ENCODE measurements at regions not wholly inside any gene's neighbourhood (a gene's known extent, or its start where the extent isn't known, plus 50 kb on each side); places are given as distances from the start of the nearest gene placed in this dataset.

DNA sequence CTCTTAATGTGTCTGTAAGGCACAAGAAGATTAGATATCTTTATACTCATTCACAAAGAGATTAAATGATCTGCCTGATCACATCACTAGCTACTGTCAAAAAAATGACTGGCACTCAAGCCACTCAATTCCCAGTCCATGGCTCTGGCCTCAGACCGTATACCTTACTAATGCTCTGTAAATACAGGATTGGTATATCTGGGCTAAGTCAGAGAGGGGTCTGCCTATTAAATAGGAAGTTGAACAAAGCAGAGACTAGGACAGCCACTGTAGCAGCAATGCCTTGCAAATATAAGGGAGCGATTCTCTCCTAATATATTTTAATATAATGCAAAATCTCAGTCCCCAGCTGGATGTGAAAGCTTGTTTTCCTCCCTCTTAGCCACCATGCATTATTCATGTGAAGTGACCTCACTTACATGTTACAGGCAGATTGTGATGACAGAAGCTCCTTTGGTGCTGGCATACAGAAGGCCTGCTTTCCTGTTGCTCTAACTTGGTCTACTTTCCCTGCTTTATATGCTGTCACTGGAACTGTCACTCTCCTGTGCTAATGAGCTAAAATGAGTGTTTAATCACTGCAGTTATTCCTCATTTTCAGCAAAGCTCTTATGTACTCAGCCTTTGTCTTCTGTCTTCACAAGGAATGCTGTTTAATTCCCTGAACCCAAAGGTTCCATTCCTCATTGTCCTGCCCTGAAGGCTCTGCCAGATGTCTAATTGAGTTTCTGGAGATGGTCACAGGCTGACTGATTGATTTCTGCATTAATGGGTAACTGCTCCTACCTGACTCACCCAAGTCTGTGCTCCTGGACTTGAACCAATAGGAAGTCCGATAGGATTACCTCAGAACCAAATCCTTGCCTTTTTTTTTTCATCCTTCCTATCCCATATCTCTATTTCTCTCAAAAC lies 578.2 kb downstream of the KLHL13 start (continued):
- TF ChIP-seq, protein P1, sequence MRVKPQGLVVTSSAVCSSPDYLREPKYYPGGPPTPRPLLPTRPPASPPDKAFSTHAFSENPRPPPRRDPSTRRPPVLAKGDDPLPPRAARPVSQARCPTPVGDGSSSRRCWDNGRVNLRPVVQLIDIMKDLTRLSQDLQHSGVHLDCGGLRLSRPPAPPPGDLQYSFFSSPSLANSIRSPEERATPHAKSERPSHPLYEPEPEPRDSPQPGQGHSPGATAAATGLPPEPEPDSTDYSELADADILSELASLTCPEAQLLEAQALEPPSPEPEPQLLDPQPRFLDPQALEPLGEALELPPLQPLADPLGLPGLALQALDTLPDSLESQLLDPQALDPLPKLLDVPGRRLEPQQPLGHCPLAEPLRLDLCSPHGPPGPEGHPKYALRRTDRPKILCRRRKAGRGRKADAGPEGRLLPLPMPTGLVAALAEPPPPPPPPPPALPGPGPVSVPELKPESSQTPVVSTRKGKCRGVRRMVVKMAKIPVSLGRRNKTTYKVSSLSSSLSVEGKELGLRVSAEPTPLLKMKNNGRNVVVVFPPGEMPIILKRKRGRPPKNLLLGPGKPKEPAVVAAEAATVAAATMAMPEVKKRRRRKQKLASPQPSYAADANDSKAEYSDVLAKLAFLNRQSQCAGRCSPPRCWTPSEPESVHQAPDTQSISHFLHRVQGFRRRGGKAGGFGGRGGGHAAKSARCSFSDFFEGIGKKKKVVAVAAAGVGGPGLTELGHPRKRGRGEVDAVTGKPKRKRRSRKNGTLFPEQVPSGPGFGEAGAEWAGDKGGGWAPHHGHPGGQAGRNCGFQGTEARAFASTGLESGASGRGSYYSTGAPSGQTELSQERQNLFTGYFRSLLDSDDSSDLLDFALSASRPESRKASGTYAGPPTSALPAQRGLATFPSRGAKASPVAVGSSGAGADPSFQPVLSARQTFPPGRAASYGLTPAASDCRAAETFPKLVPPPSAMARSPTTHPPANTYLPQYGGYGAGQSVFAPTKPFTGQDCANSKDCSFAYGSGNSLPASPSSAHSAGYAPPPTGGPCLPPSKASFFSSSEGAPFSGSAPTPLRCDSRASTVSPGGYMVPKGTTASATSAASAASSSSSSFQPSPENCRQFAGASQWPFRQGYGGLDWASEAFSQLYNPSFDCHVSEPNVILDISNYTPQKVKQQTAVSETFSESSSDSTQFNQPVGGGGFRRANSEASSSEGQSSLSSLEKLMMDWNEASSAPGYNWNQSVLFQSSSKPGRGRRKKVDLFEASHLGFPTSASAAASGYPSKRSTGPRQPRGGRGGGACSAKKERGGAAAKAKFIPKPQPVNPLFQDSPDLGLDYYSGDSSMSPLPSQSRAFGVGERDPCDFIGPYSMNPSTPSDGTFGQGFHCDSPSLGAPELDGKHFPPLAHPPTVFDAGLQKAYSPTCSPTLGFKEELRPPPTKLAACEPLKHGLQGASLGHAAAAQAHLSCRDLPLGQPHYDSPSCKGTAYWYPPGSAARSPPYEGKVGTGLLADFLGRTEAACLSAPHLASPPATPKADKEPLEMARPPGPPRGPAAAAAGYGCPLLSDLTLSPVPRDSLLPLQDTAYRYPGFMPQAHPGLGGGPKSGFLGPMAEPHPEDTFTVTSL (CRISPR knock-in tag; IDR thresholded peaks at IDR 0.05; ENCODE audit: borderline replicate concordance): no peak
- TF ChIP-seq GZF1 (CRISPR knock-in tag; IDR thresholded peaks at IDR 0.05) (no peak), ZNF333 (CRISPR knock-in tag; IDR thresholded peaks at IDR 0.05; ENCODE audit: borderline replicate concordance) (no peak), HOXA9 (CRISPR knock-in tag; IDR thresholded peaks at IDR 0.05; ENCODE audit: borderline replicate concordance) (no peak), SMARCE1 (IDR thresholded peaks at IDR 0.05; ENCODE audit: borderline replicate concordance) (no peak), ZNF234 (CRISPR knock-in tag; conservative IDR thresholded peaks at IDR 0.05) (no peak), HNF1B (CRISPR knock-in tag; IDR thresholded peaks at IDR 0.05) (no peak), ZNF841 (CRISPR knock-in tag; IDR thresholded peaks at IDR 0.05; ENCODE audit: borderline replicate concordance) (no peak), MATR3 (CRISPR knock-in tag; IDR thresholded peaks at IDR 0.05) (no peak), ZKSCAN5 (CRISPR knock-in tag; IDR thresholded peaks at IDR 0.05) (no peak)
- TF ChIP-seq, protein P2, sequence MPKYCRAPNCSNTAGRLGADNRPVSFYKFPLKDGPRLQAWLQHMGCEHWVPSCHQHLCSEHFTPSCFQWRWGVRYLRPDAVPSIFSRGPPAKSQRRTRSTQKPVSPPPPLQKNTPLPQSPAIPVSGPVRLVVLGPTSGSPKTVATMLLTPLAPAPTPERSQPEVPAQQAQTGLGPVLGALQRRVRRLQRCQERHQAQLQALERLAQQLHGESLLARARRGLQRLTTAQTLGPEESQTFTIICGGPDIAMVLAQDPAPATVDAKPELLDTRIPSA (CRISPR knock-in tag; IDR thresholded peaks at IDR 0.05; ENCODE audit: borderline replicate concordance): no peak
- TF ChIP-seq, protein P3, sequence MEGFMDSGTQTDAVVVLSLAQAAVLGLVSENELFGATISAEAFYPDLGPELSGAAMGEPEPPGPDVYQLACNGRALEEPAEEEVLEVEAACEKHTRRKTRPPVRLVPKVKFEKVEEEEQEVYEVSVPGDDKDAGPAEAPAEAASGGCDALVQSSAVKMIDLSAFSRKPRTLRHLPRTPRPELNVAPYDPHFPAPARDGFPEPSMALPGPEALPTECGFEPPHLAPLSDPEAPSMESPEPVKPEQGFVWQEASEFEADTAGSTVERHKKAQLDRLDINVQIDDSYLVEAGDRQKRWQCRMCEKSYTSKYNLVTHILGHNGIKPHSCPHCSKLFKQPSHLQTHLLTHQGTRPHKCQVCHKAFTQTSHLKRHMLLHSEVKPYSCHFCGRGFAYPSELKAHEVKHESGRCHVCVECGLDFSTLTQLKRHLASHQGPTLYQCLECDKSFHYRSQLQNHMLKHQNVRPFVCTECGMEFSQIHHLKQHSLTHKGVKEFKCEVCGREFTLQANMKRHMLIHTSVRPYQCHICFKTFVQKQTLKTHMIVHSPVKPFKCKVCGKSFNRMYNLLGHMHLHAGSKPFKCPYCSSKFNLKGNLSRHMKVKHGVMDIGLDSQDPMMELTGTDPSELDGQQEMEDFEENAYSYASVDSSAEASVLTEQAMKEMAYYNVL (CRISPR knock-in tag; IDR thresholded peaks at IDR 0.05; ENCODE audit: borderline replicate concordance): no peak

Measured in HepG2 (cell line).